GM12892 (cell line): ENCODE measurements at regions not wholly inside any gene's neighbourhood (a gene's known extent, or its start where the extent isn't known, plus 50 kb on each side); places are given as distances from the start of the nearest gene placed in this dataset.

Source experiments
- POLR2A ChIP-seq: IDR thresholded peaks from 2 replicates; pipeline ENCODE4 v1.6.1; 2011; ENCODE audit warnings: low read depth, low read length, control low read depth
- POLR2AphosphoS5 ChIP-seq: IDR thresholded peaks from 2 replicates; pipeline ENCODE4 v1.6.1; 2011; ENCODE audit warnings: low read depth, low read length, control low read depth
- TAF1 ChIP-seq: IDR thresholded peaks from 2 replicates; pipeline ENCODE4 v1.6.1; 2011; ENCODE audit warnings: low read depth, mild to moderate bottlenecking, control low read depth, low read length, borderline replicate concordance

DNA sequence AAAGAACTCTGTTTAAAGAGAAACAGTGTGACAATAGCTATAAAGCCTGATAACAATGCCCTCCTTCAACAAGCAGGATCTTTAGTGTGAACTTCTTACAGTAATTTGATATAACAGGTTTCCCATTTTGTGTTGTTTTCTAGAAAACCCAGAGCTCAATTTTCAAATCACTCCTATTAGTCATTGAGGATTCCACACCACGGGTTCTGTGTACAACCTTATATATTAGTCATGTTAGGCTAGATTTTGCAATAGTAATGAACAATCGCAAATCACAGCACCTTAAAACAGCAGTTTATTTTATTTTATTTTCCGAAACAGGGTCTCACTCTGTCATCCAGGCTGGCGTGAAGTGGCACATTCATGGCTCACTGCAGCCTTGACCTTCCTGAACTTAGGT is 1020.9 kb upstream of the INTU start:
- TF ChIP-seq POLR2AphosphoS5 (no peak), TAF1 (no peak), POLR2A (no peak)
